ENCODE measurements at regions not wholly inside any gene's neighbourhood (a gene's known extent, or its start where the extent isn't known, plus 50 kb on each side); places are given as distances from the start of the nearest gene placed in this dataset.

- WGBS, 3 donors: 75 to 85% (median 78%) methylated on average over 4 of the region's 4 CpGs
Measured at GRCh38 chr10:128218161-128218560, 91.9 kb upstream of the MKI67 start.

GRCh38 chr10:128219295-128219694, 93.1 kb upstream of the MKI67 start:
- TF ChIP-seq CTCF (IDR thresholded peaks at IDR 0.05): no peak
- no peak for ATAC-seq
- 82 to 100% (median 86%) methylated on average over 1 of the region's 1 CpG for WGBS, 3 donors

More at GRCh38 chr10:128218161-128218560, 91.9 kb upstream of the MKI67 start:
- TF ChIP-seq CTCF (IDR thresholded peaks at IDR 0.05): no peak
- intact Hi-C loops (cut with DNase I): no loop called here
- Histone ChIP-seq H3K27ac (no peak overlapping the region), H3K9me3 (no peaks in the 10 kb centered on the region), H3K36me3 (ENCODE audit: insufficient read depth in 1 of 2, low read depth in 1 of 2) (no peaks in the 10 kb centered on the region), H3K27me3 (ENCODE audit: insufficient read depth in 3 of 3, low read length in 2 of 3) (peaks cover 0 to 4% (median 0%) of the 10 kb centered on the region in 3 donors), H3K4me1 (no peaks in the 10 kb centered on the region), H3K4me3 (no peak overlapping the region)
- DNase-seq (no peak), ATAC-seq (no peak)

GRCh38 chr10:128220021-128220420, 93.8 kb upstream of the MKI67 start:
- Histone ChIP-seq H3K9me3 (no peaks in the 10 kb centered on the region), H3K27ac (no peak overlapping the region), H3K36me3 (ENCODE audit: insufficient read depth in 1 of 2, low read depth in 1 of 2) (no peaks in the 10 kb centered on the region), H3K27me3 (ENCODE audit: insufficient read depth in 3 of 3, low read length in 2 of 3) (peaks cover 0 to 4% (median 0%) of the 10 kb centered on the region in 3 donors), H3K4me1 (no peaks in the 10 kb centered on the region), H3K4me3 (no peak overlapping the region)
- ATAC-seq: no peak
- intact Hi-C loops (cut with DNase I): no loop called here
- no peak for TF ChIP-seq CTCF (IDR thresholded peaks at IDR 0.05)
- 89 to 92% (median 91%) methylated on average over 5 of the region's 5 CpGs for WGBS, 3 donors
- DNase-seq: no peak

More at GRCh38 chr10:128219295-128219694, 93.1 kb upstream of the MKI67 start:
- intact Hi-C loops (cut with DNase I): no loop called here
- Histone ChIP-seq H3K27me3 (ENCODE audit: insufficient read depth in 3 of 3, low read length in 2 of 3) (peaks cover 0 to 4% (median 0%) of the 10 kb centered on the region in 3 donors), H3K27ac (no peak overlapping the region), H3K4me3 (no peak overlapping the region), H3K36me3 (ENCODE audit: insufficient read depth in 1 of 2, low read depth in 1 of 2) (no peaks in the 10 kb centered on the region), H3K9me3 (no peaks in the 10 kb centered on the region), H3K4me1 (no peaks in the 10 kb centered on the region)
- no peak for DNase-seq

GRCh38 chr10:128221117-128221516, 94.9 kb upstream of the MKI67 start:
- peaks cover 0 to 2% (median 0%) of the 10 kb centered on the region in 3 donors for H3K27me3 ChIP-seq (ENCODE audit: insufficient read depth in 3 of 3, low read length in 2 of 3)
- no peak overlapping the region for H3K27ac ChIP-seq
- H3K4me3 ChIP-seq: no peak overlapping the region
- intact Hi-C loops (cut with DNase I): no loop called here
- H3K4me1 ChIP-seq: no peaks in the 10 kb centered on the region
- DNase-seq (no peak), ATAC-seq (no peak)
- H3K9me3 ChIP-seq: no peaks in the 10 kb centered on the region
- no peak for TF ChIP-seq CTCF (IDR thresholded peaks at IDR 0.05)
- WGBS, 3 donors: 51 to 64% (median 59%) methylated on average over 11 of the region's 11 CpGs
- H3K36me3 ChIP-seq (ENCODE audit: insufficient read depth in 1 of 2, low read depth in 1 of 2): no peaks in the 10 kb centered on the region

- 39 to 59% (median 43%) methylated on average over 9 of the region's 9 CpGs for WGBS, 3 donors
- Histone ChIP-seq H3K4me3 (no peak overlapping the region), H3K27me3 (ENCODE audit: insufficient read depth in 3 of 3, low read length in 2 of 3) (peaks cover 0 to 2% (median 0%) of the 10 kb centered on the region in 3 donors), H3K36me3 (ENCODE audit: insufficient read depth in 1 of 2, low read depth in 1 of 2) (no peaks in the 10 kb centered on the region), H3K4me1 (no peaks in the 10 kb centered on the region), H3K27ac (no peak overlapping the region), H3K9me3 (no peaks in the 10 kb centered on the region)
- DNase-seq (no peak), ATAC-seq (no peak)
- no peak for TF ChIP-seq CTCF (IDR thresholded peaks at IDR 0.05)
- intact Hi-C loops (cut with DNase I): no loop called here
Measured at GRCh38 chr10:128221807-128222206, 95.6 kb upstream of the MKI67 start.
